SK-N-SH (cell line): ENCODE measurements at regions not wholly inside any gene's neighbourhood (a gene's known extent, or its start where the extent isn't known, plus 50 kb on each side); places are given as distances from the start of the nearest gene placed in this dataset.

Experiments
- CTCF ChIA-PET: fragments of 300-600, 350-600 bp; formaldehyde crosslinking; extraction: SDS; loops from one replicate; lab custom pipeline; 2021; lab: Yijun Ruan, JAX
- POLR2A ChIA-PET: fragments of 350-600 bp; sonication (Branson Sonifier 250); formaldehyde crosslinking; extraction: SDS; loops from one replicate; lab custom pipeline; 2020; ENCODE audit warnings: antibody characterized with exemption, inconsistent platforms; lab: Yijun Ruan, JAX
- DNase-seq: peaks from one replicate; pipeline ENCODE4 v3.0.0; 2012
- H2AFZ ChIP-seq: fragments of 200-600 bp; sonication (generic); 2 replicates; pipeline ENCODE4 v1.8.1; 2016; ENCODE audit warnings: antibody characterized with exemption, mild to moderate bottlenecking, low read depth
- H3F3A ChIP-seq: fragments of 200-600 bp; sonication (generic); replicated peaks from 2 replicates; pipeline ENCODE3; 2016; ENCODE audit warnings: antibody characterized with exemption, mild to moderate bottlenecking; ENCODE audit not compliant: insufficient read depth
- H3K27ac ChIP-seq, 2 experiments: fragments of 200-500 bp in 1 of 2; fragments of 200-600 bp in 1 of 2; sonication (Bioruptor generic) in 1 of 2; sonication (generic), shearing (Covaris generic) in 1 of 2; 2 replicates each; pipeline versions ENCODE4 v1.5.1 to v1.6.1; 2014 to 2016; ENCODE audit warnings: low read depth in 2 of 2, inconsistent platforms in 1 of 2, low read length in 1 of 2, mild to moderate bottlenecking in 1 of 2, mixed read lengths in 1 of 2
- H3K27me3 ChIP-seq: fragments of 200-600 bp; sonication (generic), shearing (Covaris generic); 2 replicates; pipeline ENCODE4 v1.6.1; 2016; ENCODE audit warnings: mixed run types; ENCODE audit not compliant: insufficient read depth
- H3K36me3 ChIP-seq, 2 experiments: fragments of 200-500 bp in 1 of 2; fragments of 200-600 bp in 1 of 2; sonication (Bioruptor generic) in 1 of 2; sonication (generic) in 1 of 2; replicated peaks in 1 of 2; 2 replicates each; pipeline versions ENCODE3 to v1.5.1; 2014 to 2016; ENCODE audit warnings: low read length in 1 of 2, mild to moderate bottlenecking in 1 of 2; ENCODE audit not compliant: insufficient read depth in 2 of 2, control insufficient read depth in 1 of 2
- H3K4me1 ChIP-seq, 2 experiments: fragments of 200-500 bp in 1 of 2; fragments of 200-600 bp in 1 of 2; sonication (Bioruptor generic) in 1 of 2; sonication (generic), shearing (Covaris generic) in 1 of 2; 2 replicates each; pipeline versions ENCODE4 v1.5.1 to v1.6.1; 2014 to 2016; ENCODE audit warnings: low read depth in 1 of 2, low read length in 1 of 2, mixed run types in 1 of 2; ENCODE audit not compliant: insufficient read depth in 2 of 2, control insufficient read depth in 1 of 2
- H3K4me2 ChIP-seq: fragments of 200-600 bp; sonication (generic), shearing (Covaris generic); 2 replicates; pipeline ENCODE4 v1.6.1; 2017; ENCODE audit warnings: mixed run types
- H3K4me3 ChIP-seq, 2 experiments: fragments of 200-500 bp in 1 of 2; fragments of 200-600 bp in 1 of 2; sonication (Bioruptor generic) in 1 of 2; sonication (generic), shearing (Covaris generic) in 1 of 2; 2 replicates each; pipeline versions ENCODE4 v1.5.1 to v1.8.1; 2014 to 2016; ENCODE audit warnings: low read depth in 2 of 2, inconsistent platforms in 1 of 2, low read length in 1 of 2, mild to moderate bottlenecking in 1 of 2, mixed read lengths in 1 of 2, moderate library complexity in 1 of 2
- H3K79me2 ChIP-seq: fragments of 200-600 bp; sonication (generic); 2 replicates; pipeline ENCODE4 v1.8.1; 2017; ENCODE audit warnings: mild to moderate bottlenecking; ENCODE audit not compliant: insufficient read depth
- H3K9ac ChIP-seq: fragments of 200-600 bp; sonication (generic); 2 replicates; pipeline ENCODE4 v1.6.1; 2017; ENCODE audit warnings: mixed run types
- H3K9me2 ChIP-seq: fragments of 200-600 bp; sonication (generic); 2 replicates; pipeline ENCODE4 v1.6.1; 2017; ENCODE audit warnings: mixed run types
- H3K9me3 ChIP-seq: fragments of 200-600 bp; sonication (generic); 2 replicates; pipeline ENCODE4 v1.6.1; 2017; ENCODE audit warnings: mixed run types, mild to moderate bottlenecking, moderate library complexity
- H4K20me1 ChIP-seq: fragments of 200-600 bp; sonication (generic); 2 replicates; pipeline ENCODE4 v1.6.1; 2017; ENCODE audit warnings: mild to moderate bottlenecking, mixed run types; ENCODE audit not compliant: insufficient read depth
- CHD2 ChIP-seq: fragments of 150-350 bp; IDR thresholded peaks from 2 replicates; pipeline ENCODE4 v1.6.1; 2018; ENCODE audit warnings: low read length; ENCODE audit not compliant: partially characterized antibody
- ELF1 ChIP-seq: IDR thresholded peaks from 2 replicates; pipeline ENCODE4 v1.4.0; 2012
- EZH2phosphoT487 ChIP-seq: fragments of 200-600 bp; sonication (generic); IDR thresholded peaks from 2 replicates; pipeline ENCODE4 v1.6.1; 2017; ENCODE audit warnings: low read depth, mixed run types, mild to moderate bottlenecking, antibody characterized with exemption, moderate library complexity, borderline replicate concordance
- FOXJ3 ChIP-seq: sonication (generic); formaldehyde crosslinking; IDR thresholded peaks from 2 replicates; pipeline ENCODE4 v1.5.1; 2020; ENCODE audit warnings: mild to moderate bottlenecking, missing genetic modification reagents
- FOXM1 ChIP-seq: IDR thresholded peaks from 2 replicates; pipeline ENCODE4 v1.4.0; 2012; ENCODE audit warnings: low read depth, mild to moderate bottlenecking
- MXI1 ChIP-seq: IDR thresholded peaks from 2 replicates; pipeline ENCODE4 v1.6.1; 2012; ENCODE audit warnings: mild to moderate bottlenecking, low read depth, low read length, improper control_type of control experiment
- NFIC ChIP-seq: IDR thresholded peaks from 2 replicates; pipeline ENCODE4 v1.4.0; 2012; ENCODE audit warnings: borderline replicate concordance
- NRF1 ChIP-seq: IDR thresholded peaks from 2 replicates; pipeline ENCODE4 v1.6.1; 2012; ENCODE audit warnings: low read depth, mild to moderate bottlenecking, low read length
- POLR2AphosphoS5 ChIP-seq: IDR thresholded peaks from 2 replicates; pipeline ENCODE4 v1.6.1; 2012; ENCODE audit warnings: low read depth, low read length
- RAD21 ChIP-seq: IDR thresholded peaks from 2 replicates; pipeline ENCODE4 v1.6.1; 2012; ENCODE audit warnings: mild to moderate bottlenecking, low read length
- RCOR1 ChIP-seq: fragments of 150-350 bp; IDR thresholded peaks from 2 replicates; pipeline ENCODE4 v1.6.1; 2017; ENCODE audit warnings: antibody characterized with exemption, low read length
- RFX5 ChIP-seq: IDR thresholded peaks from 2 replicates; pipeline ENCODE4 v1.6.1; 2012; ENCODE audit warnings: mild to moderate bottlenecking, improper control_type of control experiment, low read length
- WGBS: methylation state at CpG from one replicate; pipeline ENCODE4 v1.1.6; 2017; ENCODE audit warnings: low lambda C conversion rate; 5-methylcytosine and 5-hydroxymethylcytosine counted together
- TF ChIP-seq, protein P1 (sequence below): fragments of 200-600 bp; sonication (generic); IDR thresholded peaks from 2 replicates; pipeline ENCODE4 v1.6.1; 2017; ENCODE audit warnings: antibody characterized with exemption, mild to moderate bottlenecking, moderate library complexity
- TF ChIP-seq, protein P2 (sequence below): fragments of 150-350 bp; IDR thresholded peaks from 2 replicates; pipeline ENCODE4 v1.6.1; 2017; ENCODE audit warnings: antibody characterized with exemption, low read length, low read depth, borderline replicate concordance
- TF ChIP-seq, protein P3 (sequence below): IDR thresholded peaks from 2 replicates; pipeline ENCODE4 v1.4.0; 2012; ENCODE audit warnings: low read depth, borderline replicate concordance
- TF ChIP-seq, protein P4 (sequence below): IDR thresholded peaks from 2 replicates; pipeline ENCODE4 v1.4.0; 2012; ENCODE audit warnings: low read depth

DNA sequence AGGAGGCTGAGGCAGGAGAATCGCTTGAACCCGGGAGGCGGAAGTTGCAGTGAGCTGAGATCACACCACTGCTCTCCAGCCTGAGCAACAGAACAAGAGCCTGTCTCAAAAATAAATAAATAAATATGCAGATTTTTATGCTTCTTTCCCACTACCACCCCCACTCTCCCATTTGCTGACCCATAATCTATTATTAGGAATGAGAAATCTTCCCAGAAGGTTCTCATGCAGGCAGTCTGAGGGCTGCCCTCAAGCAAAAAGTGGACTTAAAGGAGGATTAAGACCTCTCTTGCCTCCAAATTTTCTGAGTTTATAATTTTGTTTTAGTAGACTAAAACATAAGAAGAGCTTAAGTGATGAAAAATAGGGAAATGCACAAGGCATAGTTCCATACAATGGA is 85.2 kb upstream of the TOMM7 start (continued):
- TF ChIP-seq, protein P1, sequence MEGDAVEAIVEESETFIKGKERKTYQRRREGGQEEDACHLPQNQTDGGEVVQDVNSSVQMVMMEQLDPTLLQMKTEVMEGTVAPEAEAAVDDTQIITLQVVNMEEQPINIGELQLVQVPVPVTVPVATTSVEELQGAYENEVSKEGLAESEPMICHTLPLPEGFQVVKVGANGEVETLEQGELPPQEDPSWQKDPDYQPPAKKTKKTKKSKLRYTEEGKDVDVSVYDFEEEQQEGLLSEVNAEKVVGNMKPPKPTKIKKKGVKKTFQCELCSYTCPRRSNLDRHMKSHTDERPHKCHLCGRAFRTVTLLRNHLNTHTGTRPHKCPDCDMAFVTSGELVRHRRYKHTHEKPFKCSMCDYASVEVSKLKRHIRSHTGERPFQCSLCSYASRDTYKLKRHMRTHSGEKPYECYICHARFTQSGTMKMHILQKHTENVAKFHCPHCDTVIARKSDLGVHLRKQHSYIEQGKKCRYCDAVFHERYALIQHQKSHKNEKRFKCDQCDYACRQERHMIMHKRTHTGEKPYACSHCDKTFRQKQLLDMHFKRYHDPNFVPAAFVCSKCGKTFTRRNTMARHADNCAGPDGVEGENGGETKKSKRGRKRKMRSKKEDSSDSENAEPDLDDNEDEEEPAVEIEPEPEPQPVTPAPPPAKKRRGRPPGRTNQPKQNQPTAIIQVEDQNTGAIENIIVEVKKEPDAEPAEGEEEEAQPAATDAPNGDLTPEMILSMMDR = no peak

DNA sequence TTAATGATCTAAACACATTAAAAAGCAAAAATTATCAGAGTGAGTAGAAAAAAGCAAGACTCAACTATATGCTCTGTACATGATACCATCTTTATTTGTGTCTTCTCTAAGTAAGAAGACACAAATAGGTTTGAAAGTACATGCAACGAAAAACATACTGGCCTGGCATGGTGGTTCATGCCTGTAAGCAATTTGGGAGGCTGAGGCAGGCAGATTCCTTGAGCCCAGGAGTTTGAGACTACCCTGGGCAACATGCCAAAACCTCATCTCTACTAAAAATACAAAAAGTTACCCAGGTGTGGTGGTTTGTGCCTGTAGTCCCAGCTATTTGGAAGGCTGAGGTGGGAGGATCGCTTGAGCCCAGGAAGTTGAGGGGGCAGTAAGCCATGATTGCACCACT is 78.1 kb upstream of the TOMM7 start:
- TF ChIP-seq FOXJ3 (CRISPR knock-in tag) (no peak), NRF1 (no peak), RCOR1 (no peak), RFX5 (no peak), MXI1 (no peak), ELF1 (no peak), RAD21 (no peak), CHD2 (no peak), FOXM1 (no peak), EZH2phosphoT487 (no peak), POLR2AphosphoS5 (no peak), NFIC (no peak)
- TF ChIP-seq, protein P2, sequence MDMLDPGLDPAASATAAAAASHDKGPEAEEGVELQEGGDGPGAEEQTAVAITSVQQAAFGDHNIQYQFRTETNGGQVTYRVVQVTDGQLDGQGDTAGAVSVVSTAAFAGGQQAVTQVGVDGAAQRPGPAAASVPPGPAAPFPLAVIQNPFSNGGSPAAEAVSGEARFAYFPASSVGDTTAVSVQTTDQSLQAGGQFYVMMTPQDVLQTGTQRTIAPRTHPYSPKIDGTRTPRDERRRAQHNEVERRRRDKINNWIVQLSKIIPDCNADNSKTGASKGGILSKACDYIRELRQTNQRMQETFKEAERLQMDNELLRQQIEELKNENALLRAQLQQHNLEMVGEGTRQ = no peak
- TF ChIP-seq, protein P3, sequence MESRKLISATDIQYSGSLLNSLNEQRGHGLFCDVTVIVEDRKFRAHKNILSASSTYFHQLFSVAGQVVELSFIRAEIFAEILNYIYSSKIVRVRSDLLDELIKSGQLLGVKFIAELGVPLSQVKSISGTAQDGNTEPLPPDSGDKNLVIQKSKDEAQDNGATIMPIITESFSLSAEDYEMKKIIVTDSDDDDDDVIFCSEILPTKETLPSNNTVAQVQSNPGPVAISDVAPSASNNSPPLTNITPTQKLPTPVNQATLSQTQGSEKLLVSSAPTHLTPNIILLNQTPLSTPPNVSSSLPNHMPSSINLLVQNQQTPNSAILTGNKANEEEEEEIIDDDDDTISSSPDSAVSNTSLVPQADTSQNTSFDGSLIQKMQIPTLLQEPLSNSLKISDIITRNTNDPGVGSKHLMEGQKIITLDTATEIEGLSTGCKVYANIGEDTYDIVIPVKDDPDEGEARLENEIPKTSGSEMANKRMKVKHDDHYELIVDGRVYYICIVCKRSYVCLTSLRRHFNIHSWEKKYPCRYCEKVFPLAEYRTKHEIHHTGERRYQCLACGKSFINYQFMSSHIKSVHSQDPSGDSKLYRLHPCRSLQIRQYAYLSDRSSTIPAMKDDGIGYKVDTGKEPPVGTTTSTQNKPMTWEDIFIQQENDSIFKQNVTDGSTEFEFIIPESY = no peak
- TF ChIP-seq, protein P4, sequence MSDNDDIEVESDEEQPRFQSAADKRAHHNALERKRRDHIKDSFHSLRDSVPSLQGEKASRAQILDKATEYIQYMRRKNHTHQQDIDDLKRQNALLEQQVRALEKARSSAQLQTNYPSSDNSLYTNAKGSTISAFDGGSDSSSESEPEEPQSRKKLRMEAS = no peak
- no peak for DNase-seq
- Histone ChIP-seq H2AFZ (no peak overlapping the region), H3K9ac (no peak overlapping the region), H4K20me1 (no peaks in the 10 kb centered on the region), H3K27me3 (peaks cover 10% of the 10 kb centered on the region; the same call in 1 of the 2 replicates), H3K4me1 (no peaks in the 10 kb centered on the region), H3K79me2 (no peaks in the 10 kb centered on the region), H3K4me3 (no peak overlapping the region), H3K27ac (no peak overlapping the region), H3K9me2 (peaks cover 6% of the 10 kb centered on the region; the same call in 1 of the 2 replicates), H3F3A (no peaks in the 10 kb centered on the region), H3K36me3 (no peaks in the 10 kb centered on the region), H3K9me3 (0 out of 2 replicates have a peak, but pooled peaks cover 7% of the 10 kb centered on the region), H3K4me2 (no peak overlapping the region)
- CTCF ChIA-PET = no interaction called here
- POLR2A ChIA-PET = no interaction called here
- WGBS = 6% methylated on average over 2 of the region's 2 CpGs
